NB4 (cell line): ENCODE measurements at regions not wholly inside any gene's neighbourhood (a gene's known extent, or its start where the extent isn't known, plus 50 kb on each side); places are given as distances from the start of the nearest gene placed in this dataset.

ENCODE experiments used
- CTCF ChIP-seq: IDR thresholded peaks from one replicate; pipeline ENCODE4 v1.5.1; 2012; ENCODE audit warnings: low read depth, low read length
- MYC ChIP-seq: IDR thresholded peaks from 2 replicates; pipeline ENCODE4 v1.6.1; 2011; ENCODE audit warnings: low read depth, low read length
- POLR2A ChIP-seq: IDR thresholded peaks from 2 replicates; pipeline ENCODE4 v1.6.1; 2011; ENCODE audit warnings: mild to moderate bottlenecking; ENCODE audit not compliant: insufficient read length; ENCODE audit errors: extremely low read depth

- TF ChIP-seq POLR2A = no peak
- TF ChIP-seq CTCF = no peak
- TF ChIP-seq MYC = no peak
Observed at GRCh38 chr6:15907914-15908518, 220.9 kb upstream of the MYLIP start.
